Trophoblast cell (in vitro differentiated cells and primary cell): ENCODE measurements at regions not wholly inside any gene's neighbourhood (a gene's known extent, or its start where the extent isn't known, plus 50 kb on each side); places are given as distances from the start of the nearest gene placed in this dataset.
A peak's percentile ranks its signal among the peaks of the same experiment; 100 is the strongest.

Source experiments
- DNase-seq, 2 donors: peaks; one replicate each; pipeline ENCODE4 v3.0.0-alpha.2; 2016
- H2AFZ ChIP-seq: 2 replicates; pipeline ENCODE4 v1.6.1; 2013; ENCODE audit warnings: low read length, moderate library complexity, mild to moderate bottlenecking; ENCODE audit not compliant: insufficient read depth, poor library complexity
- H2AK5ac ChIP-seq: 2 replicates; pipeline ENCODE4 v1.6.1; 2013; ENCODE audit warnings: mild to moderate bottlenecking, low read length
- H2BK120ac ChIP-seq: 2 replicates; pipeline ENCODE4 v1.6.1; 2013; ENCODE audit warnings: low read length, mild to moderate bottlenecking, moderate library complexity; ENCODE audit not compliant: insufficient read depth, poor library complexity
- H2BK12ac ChIP-seq: 2 replicates; pipeline ENCODE4 v1.6.1; 2013; ENCODE audit warnings: mild to moderate bottlenecking, low read length, moderate library complexity
- H2BK5ac ChIP-seq: 2 replicates; pipeline ENCODE4 v1.6.1; 2013; ENCODE audit warnings: low read length, low read depth, moderate library complexity, mild to moderate bottlenecking; ENCODE audit not compliant: poor library complexity
- H3K14ac ChIP-seq: 2 replicates; pipeline ENCODE4 v1.6.1; 2013; ENCODE audit warnings: mild to moderate bottlenecking, low read length
- H3K18ac ChIP-seq: 2 replicates; pipeline ENCODE4 v1.6.1; 2013; ENCODE audit warnings: mild to moderate bottlenecking, low read length
- H3K23ac ChIP-seq: 2 replicates; pipeline ENCODE4 v1.6.1; 2013; ENCODE audit warnings: low read length
- H3K27ac ChIP-seq: 2 replicates; pipeline ENCODE4 v1.5.1; 2013; ENCODE audit warnings: low read depth, mild to moderate bottlenecking, inconsistent platforms, low read length, moderate library complexity
- H3K27me3 ChIP-seq: 2 replicates; pipeline ENCODE4 v1.6.1; 2013; ENCODE audit warnings: inconsistent platforms, mild to moderate bottlenecking, low read length, moderate library complexity; ENCODE audit not compliant: insufficient read depth
- H3K36me3 ChIP-seq, 2 experiments: 1 replicate in 1 of 2; 2 replicates in 1 of 2; pipeline ENCODE4 v1.6.1; 2013; ENCODE audit warnings: low read length in 2 of 2, mild to moderate bottlenecking in 2 of 2, moderate library complexity in 1 of 2; ENCODE audit not compliant: insufficient read depth in 2 of 2, control insufficient read depth in 1 of 2
- H3K4ac ChIP-seq: 2 replicates; pipeline ENCODE4 v1.6.1; 2013; ENCODE audit warnings: low read depth, mild to moderate bottlenecking, low read length, moderate library complexity
- H3K4me1 ChIP-seq, 2 experiments: 1 replicate in 1 of 2; 2 replicates in 1 of 2; pipeline ENCODE4 v1.6.1; 2013; ENCODE audit warnings: low read length in 2 of 2, mild to moderate bottlenecking in 2 of 2, moderate library complexity in 1 of 2; ENCODE audit not compliant: insufficient read depth in 2 of 2, control insufficient read depth in 1 of 2
- H3K4me2 ChIP-seq: 2 replicates; pipeline ENCODE4 v1.6.1; 2013; ENCODE audit warnings: inconsistent platforms, mild to moderate bottlenecking, low read length, moderate library complexity
- H3K4me3 ChIP-seq: 2 replicates; pipeline ENCODE4 v1.5.1; 2013; ENCODE audit warnings: mild to moderate bottlenecking, low read depth, low read length, inconsistent platforms
- H3K79me1 ChIP-seq: one replicate; pipeline ENCODE4 v1.6.1; 2013; ENCODE audit warnings: low read length
- H3K79me2 ChIP-seq: 2 replicates; pipeline ENCODE4 v1.6.1; 2013; ENCODE audit warnings: low read length, mild to moderate bottlenecking; ENCODE audit not compliant: control insufficient read depth, insufficient read depth, poor library complexity
- H3K9ac ChIP-seq: 2 replicates; pipeline ENCODE4 v1.6.1; 2013; ENCODE audit warnings: mild to moderate bottlenecking, low read length
- H3K9me3 ChIP-seq: 2 replicates; pipeline ENCODE4 v1.6.1; 2013; ENCODE audit warnings: low read depth, mild to moderate bottlenecking, control low read depth, inconsistent platforms, low read length; ENCODE audit not compliant: insufficient read depth
- H4K12ac ChIP-seq: 2 replicates; pipeline ENCODE4 v1.6.1; 2013; ENCODE audit warnings: low read depth, mild to moderate bottlenecking, low read length, moderate library complexity
- H4K8ac ChIP-seq: 2 replicates; pipeline ENCODE4 v1.6.1; 2013; ENCODE audit warnings: low read depth, mild to moderate bottlenecking, low read length, moderate library complexity
- H4K91ac ChIP-seq: one replicate; pipeline ENCODE4 v1.6.1; 2013; ENCODE audit warnings: low read depth, mild to moderate bottlenecking, low read length, moderate library complexity
- WGBS: extraction: QIAGEN DNeasy Blood & Tissue Kit; methylation state at CpG from one replicate; pipeline ENCODE4 v1.1.7; 2013; ENCODE audit warnings: missing lambda C conversion rate; ENCODE audit not compliant: insufficient read length, insufficient coverage; ENCODE audit errors: extremely low coverage; 5-methylcytosine and 5-hydroxymethylcytosine counted together

DNA sequence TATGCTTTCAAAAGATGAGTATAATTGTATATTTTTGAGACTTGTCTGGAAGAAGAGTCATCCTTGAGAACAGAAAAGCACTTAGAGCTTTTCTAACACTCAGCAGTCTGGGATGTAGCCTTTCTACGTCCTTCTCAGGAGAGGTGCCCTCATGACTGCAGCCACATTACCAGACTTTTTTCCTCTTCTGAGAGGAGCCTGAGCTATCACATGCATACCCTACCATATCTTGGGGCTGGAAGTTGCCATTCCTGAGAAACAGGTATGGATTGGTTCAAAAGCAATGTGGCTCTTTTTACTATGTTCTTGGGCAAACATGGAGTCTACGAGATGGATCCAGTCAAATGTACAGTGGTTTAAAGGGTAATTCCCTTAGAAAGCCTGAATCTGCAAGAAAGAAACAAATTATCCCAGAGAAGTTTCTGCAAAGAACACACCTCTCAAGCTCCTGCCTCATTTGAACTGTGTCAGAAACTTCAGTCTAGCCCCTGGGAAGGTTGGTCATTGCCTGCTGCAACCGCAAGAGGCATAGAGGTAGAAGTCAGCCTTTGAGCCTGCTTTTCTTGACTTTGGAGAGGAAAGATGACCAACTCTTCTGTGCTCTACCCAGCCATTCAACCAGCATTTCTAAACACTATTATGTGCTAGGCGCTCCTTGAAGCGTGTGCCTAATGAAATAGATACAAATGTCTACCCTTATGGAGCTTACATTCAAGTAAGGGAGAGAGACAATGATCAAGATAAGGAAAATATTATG, 401.9 kb upstream of the ACTBL2 start:
- H3K27ac ChIP-seq: peak overlapping the region; percentile 29
- H3K14ac ChIP-seq: no peak overlapping the region
- H3K27me3 ChIP-seq: no peaks in the 10 kb centered on the region
- no peaks in the 10 kb centered on the region for H3K79me2 ChIP-seq
- no peak overlapping the region for H4K12ac ChIP-seq
- H2AK5ac ChIP-seq: no peak overlapping the region
- no peaks in the 10 kb centered on the region for H3K9me3 ChIP-seq
- H3K4me3 ChIP-seq: no peak overlapping the region
- H3K36me3 ChIP-seq: no peaks in the 10 kb centered on the region
- H2BK120ac ChIP-seq: no peak overlapping the region
- H3K9ac ChIP-seq: no peak overlapping the region
- H2BK5ac ChIP-seq: no peak overlapping the region
- H2AFZ ChIP-seq: no peak overlapping the region
- H4K8ac ChIP-seq: no peak overlapping the region
- peaks cover 3% of the 10 kb centered on the region for H3K79me1 ChIP-seq
- H3K23ac ChIP-seq: no peak overlapping the region
- peak; percentile 80 to 91 for DNase-seq
- H3K4me1 ChIP-seq: peaks cover 0 to 2% of the 10 kb centered on the region in 2 experiments
- H3K4ac ChIP-seq: no peak overlapping the region
- peak overlapping the region; percentile 52 for H2BK12ac ChIP-seq
- H3K18ac ChIP-seq: no peak overlapping the region
- H3K4me2 ChIP-seq: no peak overlapping the region
- H4K91ac ChIP-seq: no peak overlapping the region
- WGBS: no CpG with 5 or more reads among the region's 5 CpGs

DNA sequence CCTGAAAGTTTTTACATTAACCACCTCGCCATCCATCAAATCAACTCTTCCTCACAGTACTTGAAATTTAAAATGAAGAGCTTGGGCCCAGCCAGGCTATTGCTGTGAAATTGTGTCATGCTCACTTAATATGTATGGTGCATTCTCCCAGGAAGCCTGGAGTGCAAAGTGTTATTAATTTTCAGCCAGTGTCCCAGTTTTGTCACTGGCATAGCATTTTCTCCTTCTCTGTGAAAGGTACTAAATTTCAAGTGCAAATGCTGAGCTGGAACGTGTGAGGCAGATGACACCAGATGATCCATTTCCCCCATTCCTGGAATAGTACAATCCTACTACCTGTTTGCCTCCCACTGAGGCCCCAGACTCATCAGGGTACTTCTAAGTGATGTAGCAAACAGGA, 397.6 kb upstream of the ACTBL2 start:
- no peak overlapping the region for H2BK5ac ChIP-seq
- peaks cover 0 to 2% of the 10 kb centered on the region in 2 experiments for H3K4me1 ChIP-seq
- no peaks in the 10 kb centered on the region for H3K79me2 ChIP-seq
- H3K9me3 ChIP-seq: no peaks in the 10 kb centered on the region
- H3K14ac ChIP-seq: no peak overlapping the region
- H2BK120ac ChIP-seq: no peak overlapping the region
- no peak overlapping the region for H3K27ac ChIP-seq
- no peak overlapping the region for H3K9ac ChIP-seq
- WGBS: no CpG with 5 or more reads among the region's 2 CpGs
- no peak overlapping the region for H4K8ac ChIP-seq
- H3K18ac ChIP-seq: no peak overlapping the region
- H3K4me2 ChIP-seq: no peak overlapping the region
- no peaks in the 10 kb centered on the region for H3K27me3 ChIP-seq
- no peak overlapping the region for H2BK12ac ChIP-seq
- DNase-seq: no peak
- H3K79me1 ChIP-seq: no peaks in the 10 kb centered on the region
- no peak overlapping the region for H3K4me3 ChIP-seq
- no peak overlapping the region for H2AFZ ChIP-seq
- no peak overlapping the region for H3K4ac ChIP-seq
- no peaks in the 10 kb centered on the region for H3K36me3 ChIP-seq
- no peak overlapping the region for H3K23ac ChIP-seq
- H4K12ac ChIP-seq: no peak overlapping the region
- no peak overlapping the region for H2AK5ac ChIP-seq
- no peak overlapping the region for H4K91ac ChIP-seq

DNA sequence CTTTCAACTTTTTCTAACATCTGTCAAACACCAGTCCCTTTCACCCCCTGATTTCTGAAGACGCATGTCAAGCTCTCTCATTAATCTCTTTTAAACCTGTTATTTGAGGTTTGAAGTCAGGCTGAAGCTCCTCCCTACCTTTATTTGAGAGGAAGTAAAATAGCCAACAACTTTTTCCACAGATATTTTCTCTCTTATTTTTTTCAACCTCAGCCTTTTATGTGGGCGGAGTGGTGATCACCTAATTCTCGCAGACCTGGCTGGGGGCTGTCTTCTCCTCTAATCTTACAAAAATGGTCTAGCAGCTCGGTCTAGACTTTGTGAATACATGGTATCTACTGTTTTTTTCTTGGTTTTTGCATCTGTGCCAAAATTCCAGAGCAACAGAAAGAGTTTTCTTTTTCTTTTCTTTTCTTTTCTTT, 395.7 kb upstream of the ACTBL2 start:
- Histone ChIP-seq H3K23ac (no peak overlapping the region), H2BK120ac (no peak overlapping the region), H2BK12ac (no peak overlapping the region), H3K4ac (no peak overlapping the region), H3K27ac (no peak overlapping the region), H3K4me3 (no peak overlapping the region), H4K8ac (no peak overlapping the region), H3K27me3 (no peaks in the 10 kb centered on the region), H3K79me2 (no peaks in the 10 kb centered on the region), H2BK5ac (no peak overlapping the region), H3K79me1 (no peaks in the 10 kb centered on the region), H2AFZ (no peak overlapping the region), H3K36me3 (no peaks in the 10 kb centered on the region), H3K9ac (no peak overlapping the region), H3K14ac (no peak overlapping the region), H3K9me3 (no peaks in the 10 kb centered on the region), H2AK5ac (no peak overlapping the region), H3K4me2 (no peak overlapping the region), H3K18ac (no peak overlapping the region), H3K4me1 (no peaks in the 10 kb centered on the region), H4K91ac (no peak overlapping the region), H4K12ac (no peak overlapping the region)
- DNase-seq: no peak
- whole genome bisulfite sequencing: no CpG with 5 or more reads among the region's 4 CpGs

DNA sequence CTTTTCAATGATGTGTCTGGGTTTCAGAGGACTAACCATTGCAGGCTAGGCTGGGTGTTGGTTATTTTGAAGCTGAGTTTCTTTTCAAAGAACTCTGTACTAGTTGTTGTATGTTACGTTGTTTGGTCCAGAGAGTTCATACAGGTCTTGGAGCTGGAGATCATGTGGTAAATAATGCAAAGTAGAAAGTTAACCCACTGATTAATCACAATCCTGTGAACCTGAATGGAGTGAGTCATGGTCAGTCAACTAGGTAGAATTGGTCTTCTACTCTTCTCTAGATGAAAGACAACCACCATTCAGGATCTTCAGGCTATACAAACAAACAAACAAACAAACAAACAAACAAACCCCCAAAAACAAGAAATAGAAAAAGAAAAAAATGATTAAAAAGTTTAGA, 388.9 kb upstream of the ACTBL2 start:
- H3K9me3 ChIP-seq: no peaks in the 10 kb centered on the region
- DNase-seq: no peak
- H3K4ac ChIP-seq: no peak overlapping the region
- H3K27ac ChIP-seq: no peak overlapping the region
- no peaks in the 10 kb centered on the region for H3K36me3 ChIP-seq
- no peak overlapping the region for H2BK12ac ChIP-seq
- no peaks in the 10 kb centered on the region for H3K79me2 ChIP-seq
- no peak overlapping the region for H4K12ac ChIP-seq
- H3K4me3 ChIP-seq: no peak overlapping the region
- H2BK120ac ChIP-seq: no peak overlapping the region
- no peak overlapping the region for H3K9ac ChIP-seq
- no peak overlapping the region for H3K4me2 ChIP-seq
- no peak overlapping the region for H3K23ac ChIP-seq
- H3K18ac ChIP-seq: no peak overlapping the region
- no peak overlapping the region for H2AFZ ChIP-seq
- no peak overlapping the region for H4K8ac ChIP-seq
- H3K79me1 ChIP-seq: no peaks in the 10 kb centered on the region
- H3K14ac ChIP-seq: no peak overlapping the region
- no peak overlapping the region for H4K91ac ChIP-seq
- H3K4me1 ChIP-seq: no peaks in the 10 kb centered on the region
- H3K27me3 ChIP-seq: no peaks in the 10 kb centered on the region
- H2BK5ac ChIP-seq: no peak overlapping the region
- H2AK5ac ChIP-seq: no peak overlapping the region
- no CpG with 5 or more reads among the region's 1 CpG for WGBS
